Liver (tissue), 3 donors: ENCODE measurements at regions not wholly inside any gene's neighbourhood (a gene's known extent, or its start where the extent isn't known, plus 50 kb on each side); places are given as distances from the start of the nearest gene placed in this dataset.

Source experiments
- CTCF ChIP-seq: fragments of 150-350 bp; IDR thresholded peaks from 2 replicates; pipeline ENCODE4 v1.5.1; 2017; ENCODE audit warnings: improper control_type of control experiment, low read depth, low read length; ENCODE audit not compliant: missing input control
- GABPA ChIP-seq, 2 donors: IDR thresholded peaks in 1 of 2; conservative IDR thresholded peaks in 1 of 2; 2 replicates each; pipeline ENCODE4 v1.6.1; 2016; ENCODE audit warnings: antibody characterized with exemption in 2 of 2, mild to moderate bottlenecking in 1 of 2, moderate library complexity in 1 of 2
- JUND ChIP-seq, 2 donors: IDR thresholded peaks; 2 replicates each; pipeline ENCODE4 v1.6.1; 2016; ENCODE audit warnings: antibody characterized with exemption in 2 of 2
- MAX ChIP-seq: IDR thresholded peaks from 2 replicates; pipeline ENCODE4 v1.6.1; 2016; ENCODE audit warnings: antibody characterized with exemption
- RAD21 ChIP-seq, 2 donors: IDR thresholded peaks; 2 replicates each; pipeline ENCODE4 v1.6.1; 2016; ENCODE audit warnings: antibody characterized with exemption in 2 of 2, mild to moderate bottlenecking in 2 of 2
- REST ChIP-seq: IDR thresholded peaks from 2 replicates; pipeline ENCODE4 v1.6.1; 2016; ENCODE audit warnings: antibody characterized with exemption, mild to moderate bottlenecking
- donor health status: healthy.
- donor health status: healthy.

GRCh38 chr16:51697454-51697853 lies 546.4 kb upstream of the SALL1 start:
- TF ChIP-seq CTCF: no peak
- no peak for TF ChIP-seq REST
- no peak for TF ChIP-seq MAX
- TF ChIP-seq GABPA (IDR thresholded peaks at IDR 0.05 in 1 of 2, conservative IDR thresholded peaks at IDR 0.05 in 1 of 2): no peak
- TF ChIP-seq JUND (IDR thresholded peaks at IDR 0.05): no peak
- TF ChIP-seq RAD21 (IDR thresholded peaks at IDR 0.05): no peak
